WERI-Rb-1 (cell line): ENCODE measurements at regions not wholly inside any gene's neighbourhood (a gene's known extent, or its start where the extent isn't known, plus 50 kb on each side); places are given as distances from the start of the nearest gene placed in this dataset.
"Not testable (repeated sequence)": the region's sequence is repeated elsewhere in the genome, so short reads cannot be mapped to it uniquely, and the experiment has no call there.

Source experiments
- DNase-seq: peaks from one replicate; pipeline ENCODE4 v3.0.0-alpha.2; 2020
- H3K27ac ChIP-seq: fragments of 250-450 bp; sonication (Bioruptor Pico); 2 replicates; pipeline ENCODE4 v1.5.1; 2020; ENCODE audit warnings: mild to moderate bottlenecking, moderate library complexity
- H3K27me3 ChIP-seq: fragments of 250-450 bp; sonication (Bioruptor Pico); 2 replicates; pipeline ENCODE4 v1.5.1; 2021; ENCODE audit warnings: mild to moderate bottlenecking, low read depth, moderate library complexity; ENCODE audit not compliant: insufficient read depth, severe bottlenecking
- H3K36me3 ChIP-seq: fragments of 250-450 bp; sonication (Bioruptor Pico); 2 replicates; pipeline ENCODE4 v1.5.1; 2020; ENCODE audit warnings: mild to moderate bottlenecking, moderate library complexity
- H3K4me3 ChIP-seq: 2 replicates; pipeline ENCODE4 v1.5.1; 2011; ENCODE audit warnings: low read depth, mild to moderate bottlenecking, control low read depth, low read length
- H3K9me3 ChIP-seq: fragments of 250-450 bp; sonication (Bioruptor Pico); 2 replicates; pipeline ENCODE4 v1.5.1; 2021; ENCODE audit warnings: mild to moderate bottlenecking, moderate library complexity; ENCODE audit not compliant: severe bottlenecking
- CTCF ChIP-seq: IDR thresholded peaks from 2 replicates; pipeline ENCODE4 v1.5.1; 2011; ENCODE audit warnings: low read depth, mild to moderate bottlenecking, control low read depth, inconsistent platforms, low read length

DNA sequence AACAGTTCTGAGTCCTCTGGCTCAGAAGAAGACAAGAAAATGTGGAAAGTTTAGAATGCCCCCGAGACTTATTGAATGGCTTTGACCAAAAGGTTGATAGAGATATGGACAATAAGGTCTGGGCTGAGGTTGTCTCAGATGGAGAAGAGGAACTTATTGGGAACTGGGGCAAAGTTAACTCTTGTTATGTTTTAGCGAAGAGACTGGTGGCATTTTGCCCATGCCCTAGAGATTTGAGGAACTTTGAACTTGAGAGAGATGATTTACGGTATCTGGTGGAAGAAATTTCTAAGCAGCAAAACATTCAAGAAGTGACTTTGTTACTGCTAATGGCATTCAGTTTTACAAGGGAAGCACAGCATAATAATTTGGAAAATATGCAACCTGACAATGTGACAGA, 1549.3 kb upstream of the ADGRL3 start:
- TF ChIP-seq CTCF = no peak
- Histone ChIP-seq H3K36me3 (no peaks in the 10 kb centered on the region), H3K4me3 (no peak overlapping the region), H3K27ac (no peak overlapping the region), H3K27me3 (no peaks in the 10 kb centered on the region), H3K9me3 (peaks cover 3% of the 10 kb centered on the region)
- DNase-seq = no peak

- peaks cover 8% of the 10 kb centered on the region for H3K9me3 ChIP-seq
- H3K27me3 ChIP-seq = no peaks in the 10 kb centered on the region
- DNase-seq = peak; percentile 93
- H3K4me3 ChIP-seq = no peak overlapping the region
- peak; percentile 16; the same call in 1 of the 2 replicates for TF ChIP-seq CTCF
- H3K36me3 ChIP-seq = no peaks in the 10 kb centered on the region
- peak overlapping the region; percentile 66 for H3K27ac ChIP-seq
Observed at GRCh38 chr4:59655996-59656395, 1544.1 kb upstream of the ADGRL3 start.

DNA sequence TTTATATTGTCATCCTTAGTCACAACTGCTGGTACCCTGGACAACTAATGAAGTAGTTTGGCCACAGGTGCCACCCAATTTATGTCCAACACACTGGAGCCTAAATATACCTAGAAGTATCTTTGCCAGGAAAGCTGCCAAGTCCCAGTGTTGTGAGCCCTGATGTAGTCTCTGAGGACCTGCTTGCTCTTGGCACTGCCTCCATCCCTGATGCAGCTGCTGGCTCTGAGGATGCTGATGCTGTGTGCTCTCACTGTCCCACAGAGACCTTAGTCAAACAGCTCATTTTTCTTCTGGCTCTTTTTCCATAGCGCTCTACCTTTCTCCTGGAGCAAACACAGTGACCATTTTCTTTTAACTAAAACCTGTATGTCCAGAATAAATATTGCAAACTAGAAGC, 1535.4 kb upstream of the ADGRL3 start:
- no peak overlapping the region for H3K4me3 ChIP-seq
- no peaks in the 10 kb centered on the region for H3K36me3 ChIP-seq
- DNase-seq = no peak
- TF ChIP-seq CTCF = no peak
- H3K9me3 ChIP-seq = peaks cover 4% of the 10 kb centered on the region
- no peak overlapping the region for H3K27ac ChIP-seq
- H3K27me3 ChIP-seq = no peaks in the 10 kb centered on the region

DNA sequence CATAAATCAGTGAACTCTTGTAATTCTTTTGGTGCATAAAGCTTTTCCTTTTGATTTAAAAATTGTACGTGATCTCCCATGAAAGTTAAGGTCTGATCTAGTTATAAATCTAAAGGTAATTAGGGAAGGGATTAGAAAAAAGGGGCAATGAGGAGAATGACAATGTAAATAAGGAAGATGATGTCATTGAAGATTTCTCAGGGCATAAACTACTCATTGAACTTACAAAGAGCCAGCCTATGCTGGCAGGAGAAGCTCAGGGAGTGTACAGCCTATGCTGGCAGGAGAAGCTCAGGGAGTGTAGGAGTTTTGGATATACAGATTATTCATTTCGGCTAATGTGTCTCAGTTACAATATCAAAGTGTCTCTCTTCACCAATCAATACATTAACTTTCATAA, 1533.5 kb upstream of the ADGRL3 start:
- no peaks in the 10 kb centered on the region for H3K9me3 ChIP-seq
- no peak for TF ChIP-seq CTCF
- no peak overlapping the region for H3K27ac ChIP-seq
- DNase-seq = no peak
- H3K27me3 ChIP-seq = no peaks in the 10 kb centered on the region
- no peaks in the 10 kb centered on the region for H3K36me3 ChIP-seq
- H3K4me3 ChIP-seq = no peak overlapping the region

DNA sequence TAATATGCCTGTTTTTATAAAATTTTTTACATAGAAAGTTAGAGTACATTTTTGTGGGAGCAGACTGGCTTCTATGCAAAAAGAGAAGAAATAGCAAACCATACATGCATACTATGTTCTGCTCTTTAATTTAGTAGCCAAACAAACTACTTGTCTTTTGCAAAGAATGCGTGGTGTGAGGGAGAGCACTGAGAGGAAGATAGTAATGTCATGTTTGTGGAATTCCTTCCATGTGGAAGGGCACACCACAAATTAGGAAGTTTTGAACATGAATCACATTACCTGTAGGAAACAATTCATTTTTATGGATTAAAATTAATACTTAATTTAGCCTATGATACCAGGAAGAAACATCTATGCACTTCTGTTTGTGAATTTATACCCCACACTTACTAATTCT, 1529.1 kb upstream of the ADGRL3 start:
- DNase-seq = no peak
- TF ChIP-seq CTCF = no peak
- Histone ChIP-seq H3K9me3 (no peaks in the 10 kb centered on the region), H3K4me3 (no peak overlapping the region), H3K27ac (no peak overlapping the region), H3K27me3 (no peaks in the 10 kb centered on the region), H3K36me3 (no peaks in the 10 kb centered on the region)

GRCh38 chr4:59676389-59676788, 1523.7 kb upstream of the ADGRL3 start:
- Histone ChIP-seq H3K27ac (no peak overlapping the region), H3K4me3 (no peak overlapping the region), H3K9me3 (no peaks in the 10 kb centered on the region), H3K27me3 (no peaks in the 10 kb centered on the region), H3K36me3 (no peaks in the 10 kb centered on the region)
- DNase-seq = no peak
- no peak for TF ChIP-seq CTCF

GRCh38 chr4:59676992-59677391, 1523.1 kb upstream of the ADGRL3 start:
- not testable (repeated sequence) for H3K36me3 ChIP-seq, H3K27ac ChIP-seq, DNase-seq, H3K9me3 ChIP-seq, H3K4me3 ChIP-seq, H3K27me3 ChIP-seq
